ENCODE measurements at regions not wholly inside any gene's neighbourhood (a gene's known extent, or its start where the extent isn't known, plus 50 kb on each side); places are given as distances from the start of the nearest gene placed in this dataset.

DNA sequence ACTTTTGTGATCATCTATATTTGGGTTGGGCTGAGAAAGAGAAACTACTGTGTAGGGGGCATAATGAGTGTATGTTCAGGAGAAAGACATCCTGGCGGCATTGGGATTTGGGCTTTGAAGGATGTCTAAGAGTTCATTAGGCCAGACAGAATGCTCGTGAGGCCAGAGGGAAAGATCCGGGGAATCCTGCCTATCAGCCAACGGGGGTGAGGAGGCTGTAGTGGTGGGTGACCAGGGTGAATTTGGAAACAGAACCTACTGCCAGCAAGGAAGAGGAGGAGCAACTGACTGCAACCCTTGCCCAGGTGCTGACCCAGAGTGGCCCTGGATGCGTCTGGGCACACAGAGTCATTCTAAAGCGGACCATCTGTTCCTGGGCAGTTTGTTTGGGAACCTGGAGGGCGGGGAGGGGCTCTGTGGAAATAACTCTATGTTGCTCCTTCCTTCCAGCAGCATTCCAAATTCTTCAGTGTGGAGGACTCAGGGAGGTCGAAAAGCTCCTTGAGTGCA lies 56.9 kb upstream of the ECE1 start:
- H3K4me1 Mint-ChIP-seq = peaks cover 25% of the 10 kb centered on the region
- peaks cover 11% of the 10 kb centered on the region for H4K20me1 ChIP-seq (ENCODE audit: insufficient read depth, low read length)
- intact Hi-C loops (cut with micrococcal nuclease) = loop anchor here in 1 of 2 donors (5.0 kb wide), 1 partner anchor 90 kb away; no protein-coding TSS in a partner anchor

DNA sequence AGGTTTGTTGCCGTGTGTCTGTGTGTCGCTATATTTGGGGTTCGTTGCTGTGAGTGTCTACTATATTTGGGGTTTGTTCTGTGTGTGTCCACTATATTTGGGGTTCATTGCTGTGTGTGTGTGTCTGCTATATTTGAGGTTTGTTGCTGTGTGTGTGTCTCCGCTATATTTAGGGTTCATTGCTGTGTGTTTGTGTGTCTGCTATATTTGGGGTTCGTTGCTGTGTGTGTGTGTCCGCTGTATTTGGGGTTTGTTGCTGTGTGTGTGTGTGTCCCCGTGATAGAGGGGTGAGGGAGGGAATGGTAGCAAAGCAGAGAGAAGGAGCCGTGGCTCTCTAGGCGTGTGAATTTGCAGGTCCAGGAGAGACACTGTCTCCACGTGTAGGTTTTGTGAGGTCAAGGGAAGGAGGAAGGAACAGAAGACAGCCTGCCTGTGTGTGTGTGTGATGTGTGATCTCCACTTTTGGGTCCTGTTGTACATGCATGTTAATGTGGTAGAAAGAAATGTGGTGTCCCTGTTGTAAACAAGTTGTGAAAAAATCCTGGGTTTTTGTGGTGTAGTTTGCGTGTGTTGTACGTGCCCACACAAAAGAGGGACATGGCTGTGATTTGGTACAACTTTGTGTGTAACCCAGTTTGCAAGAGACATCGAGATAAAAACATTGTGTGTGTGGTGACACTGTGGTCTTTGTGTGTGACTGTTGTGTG lies 56.3 kb upstream of the ECE1 start:
- H3K36me3 Mint-ChIP-seq = peaks cover 0 to 14% of the 10 kb centered on the region in 2 donors
- Histone ChIP-seq H3K4me3 (replicated peaks in 1 of 3; ENCODE audit: low read depth in 2 of 3, low read length in 3 of 3) (peak overlapping the region in 1 of 3 experiments; percentile 75), H2AFZ (ENCODE audit: insufficient read depth, low read depth, low read length, poor library complexity, severe bottlenecking) (no peak overlapping the region), H3K9me3 (replicated peaks in 1 of 2; ENCODE audit: control insufficient read depth in 1 of 2, insufficient read depth in 1 of 2, low read length in 2 of 2) (peaks cover 0 to 3% of the 10 kb centered on the region in 2 donors), H3K4me1 (ENCODE audit: control insufficient read depth in 1 of 2, insufficient read depth in 2 of 2, low read length in 2 of 2) (peaks cover 18 to 25% of the 10 kb centered on the region in 2 donors), H3K27me3 (ENCODE audit: control insufficient read depth in 2 of 2, insufficient read depth in 2 of 2, low read length in 2 of 2) (peaks cover 50 to 74% of the 10 kb centered on the region in 2 donors), H3K79me2 (ENCODE audit: insufficient read depth, low read length) (no peaks in the 10 kb centered on the region), H3K9ac (ENCODE audit: insufficient read depth, low read length, poor library complexity, severe bottlenecking) (no peak overlapping the region), H3K27ac (ENCODE audit: low read depth in 1 of 2, low read length in 2 of 2) (no peak overlapping the region), H3K36me3 (replicated peaks in 1 of 2; ENCODE audit: control insufficient read depth in 1 of 2, insufficient read depth in 2 of 2, low read length in 2 of 2) (no peaks in the 10 kb centered on the region), H4K20me1 (ENCODE audit: insufficient read depth, low read length) (peaks cover 16% of the 10 kb centered on the region), H3K4me2 (replicated peaks; ENCODE audit: extremely low read depth, low read length, poor library complexity, severe bottlenecking) (peak overlapping the region; percentile 86)
- peaks cover 25% of the 10 kb centered on the region for H3K4me1 Mint-ChIP-seq
- TF ChIP-seq CTCF (IDR thresholded peaks at IDR 0.05) = no peak
- no peak overlapping the region for H3K4me3 Mint-ChIP-seq
- intact Hi-C loops (cut with micrococcal nuclease) = loop anchor here in 1 of 2 donors (5.0 kb wide), 1 partner anchor 89 kb away; no protein-coding TSS in a partner anchor
- WGBS (ENCODE audit: insufficient coverage) = 66% methylated on average over 13 of the region's 13 CpGs
- H3K27me3 Mint-ChIP-seq (ENCODE audit: low read depth in 3 of 3) = peaks cover 37 to 53% (median 48%) of the 10 kb centered on the region in 3 donors
- DNase-seq = no peak
- H3K9me3 Mint-ChIP-seq = peaks cover 0 to 8% (median 0%) of the 10 kb centered on the region in 7 donors
- H3K27ac Mint-ChIP-seq = no peak overlapping the region

More for the DNA sequence above, 56.9 kb upstream of the ECE1 start:
- Mint-ChIP-seq H3K27me3 (ENCODE audit: low read depth in 3 of 3) (peaks cover 37 to 52% (median 44%) of the 10 kb centered on the region in 3 donors), H3K36me3 (peaks cover 0 to 10% of the 10 kb centered on the region in 2 donors), H3K4me3 (no peak overlapping the region), H3K9me3 (peaks cover 0 to 6% (median 0%) of the 10 kb centered on the region in 7 donors), H3K27ac (no peak overlapping the region)
- Histone ChIP-seq H3K27me3 (ENCODE audit: control insufficient read depth in 2 of 2, insufficient read depth in 2 of 2, low read length in 2 of 2) (peaks cover 50 to 74% of the 10 kb centered on the region in 2 donors), H2AFZ (ENCODE audit: insufficient read depth, low read depth, low read length, poor library complexity, severe bottlenecking) (no peak overlapping the region), H3K4me3 (replicated peaks in 1 of 3; ENCODE audit: low read depth in 2 of 3, low read length in 3 of 3) (no peak overlapping the region), H3K27ac (ENCODE audit: low read depth in 1 of 2, low read length in 2 of 2) (no peak overlapping the region), H3K9me3 (replicated peaks in 1 of 2; ENCODE audit: control insufficient read depth in 1 of 2, insufficient read depth in 1 of 2, low read length in 2 of 2) (peaks cover 0 to 3% of the 10 kb centered on the region in 2 donors), H3K9ac (ENCODE audit: insufficient read depth, low read length, poor library complexity, severe bottlenecking) (no peak overlapping the region), H3K36me3 (replicated peaks in 1 of 2; ENCODE audit: control insufficient read depth in 1 of 2, insufficient read depth in 2 of 2, low read length in 2 of 2) (no peaks in the 10 kb centered on the region), H3K79me2 (ENCODE audit: insufficient read depth, low read length) (no peaks in the 10 kb centered on the region), H3K4me2 (replicated peaks; ENCODE audit: extremely low read depth, low read length, poor library complexity, severe bottlenecking) (no peak overlapping the region), H3K4me1 (ENCODE audit: control insufficient read depth in 1 of 2, insufficient read depth in 2 of 2, low read length in 2 of 2) (peaks cover 18 to 25% of the 10 kb centered on the region in 2 donors)
- no peak for TF ChIP-seq CTCF (IDR thresholded peaks at IDR 0.05)
- WGBS (ENCODE audit: insufficient coverage) = 98% methylated on average over 4 of the region's 8 CpGs
- no peak for DNase-seq

All from CD14-positive monocyte (primary cell).